ENCODE measurements at regions not wholly inside any gene's neighbourhood (a gene's known extent, or its start where the extent isn't known, plus 50 kb on each side); places are given as distances from the start of the nearest gene placed in this dataset.

DNA sequence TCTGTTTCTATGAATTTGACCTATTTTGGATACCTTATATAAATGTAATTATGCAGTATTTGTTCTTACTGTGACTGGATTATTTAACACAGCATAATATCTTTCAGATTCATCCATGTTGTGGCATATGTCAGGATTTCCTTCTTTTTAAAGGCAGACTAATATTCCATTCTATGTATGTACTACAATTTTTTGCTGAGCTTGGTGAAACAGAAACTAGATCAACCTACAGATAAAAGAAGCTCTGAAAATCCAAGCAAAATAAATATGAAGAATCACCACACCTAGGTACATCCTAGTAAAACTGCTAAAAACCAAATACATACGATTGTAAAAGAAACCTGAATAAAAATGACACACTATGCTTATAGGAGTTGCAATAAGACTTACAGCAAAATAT is 300.5 kb downstream of the HTR7 start:
- no peak for DNase-seq

DNA sequence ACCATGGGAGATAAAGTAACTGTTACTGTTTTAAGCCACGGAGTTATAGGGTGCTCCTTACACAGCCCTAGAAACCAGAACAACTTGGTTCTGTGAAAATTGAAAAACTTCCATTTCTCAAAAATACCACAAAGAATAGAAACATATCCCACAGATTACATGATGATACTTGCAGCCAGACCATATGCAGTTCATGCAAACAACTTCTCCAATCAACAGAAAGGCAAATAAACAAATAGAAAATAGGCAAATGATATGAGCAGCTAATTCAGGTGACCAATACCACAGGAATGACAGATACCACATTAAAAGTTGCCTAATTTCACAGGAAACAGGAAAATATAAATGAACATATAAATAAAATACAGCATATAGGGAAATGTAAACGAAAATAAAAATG is 297.5 kb downstream of the HTR7 start:
- no peak for DNase-seq

DNA sequence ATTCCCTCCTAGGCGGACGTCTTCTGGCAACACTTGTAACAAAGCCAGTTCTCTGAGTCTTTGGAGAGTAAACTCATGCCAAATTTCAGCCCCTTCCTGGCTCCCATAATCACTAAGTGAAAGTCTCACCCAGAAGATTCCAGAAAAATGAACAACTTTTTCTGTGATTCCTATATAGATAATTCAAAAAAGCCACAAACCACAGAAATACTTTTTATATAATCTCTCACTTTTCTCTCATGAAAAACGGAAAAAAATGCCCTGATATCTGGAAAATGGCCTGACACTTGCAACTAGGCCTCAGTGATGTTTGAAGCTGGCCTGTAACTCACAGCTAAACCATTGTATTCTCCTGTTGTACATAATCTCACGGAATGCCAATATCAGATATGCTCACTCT is 296.2 kb downstream of the HTR7 start:
- DNase-seq: no peak

DNA sequence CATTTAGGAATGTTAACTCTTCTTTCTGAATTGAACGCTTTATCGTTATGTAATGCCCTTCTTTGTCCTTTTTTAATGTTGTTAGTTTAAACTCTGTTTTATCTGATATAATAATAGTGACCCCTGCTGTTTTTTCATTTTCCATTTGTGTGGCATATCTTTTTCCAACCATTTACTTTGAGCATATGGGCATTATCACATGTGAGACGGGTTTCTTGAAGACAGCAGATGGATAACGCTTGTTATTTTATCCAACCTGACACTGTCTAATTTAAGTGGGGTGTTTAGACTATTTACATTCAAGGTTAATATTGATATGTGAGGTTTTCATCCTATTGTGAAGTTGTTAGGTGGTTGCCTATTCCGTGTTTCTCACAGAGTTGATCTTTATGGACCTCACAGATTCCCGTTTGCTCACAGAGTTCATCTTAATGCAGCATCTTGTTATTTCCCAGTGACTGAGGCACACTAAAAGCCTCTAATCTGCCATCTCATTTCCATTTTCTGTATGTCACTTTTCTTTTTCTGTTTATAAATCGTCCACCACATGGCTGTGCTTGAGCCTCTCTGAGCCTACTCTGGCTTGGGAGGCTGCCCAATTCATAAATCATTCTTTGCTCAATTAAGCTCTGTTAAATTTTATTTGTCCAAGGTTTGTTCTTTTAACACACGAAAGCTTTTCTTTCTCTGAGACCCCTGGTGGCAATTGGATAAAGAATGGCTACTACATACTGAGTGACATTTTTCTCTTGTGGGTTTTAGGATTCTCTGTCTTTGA is 286.2 kb downstream of the HTR7 start:
- DNase-seq: no peak

DNA sequence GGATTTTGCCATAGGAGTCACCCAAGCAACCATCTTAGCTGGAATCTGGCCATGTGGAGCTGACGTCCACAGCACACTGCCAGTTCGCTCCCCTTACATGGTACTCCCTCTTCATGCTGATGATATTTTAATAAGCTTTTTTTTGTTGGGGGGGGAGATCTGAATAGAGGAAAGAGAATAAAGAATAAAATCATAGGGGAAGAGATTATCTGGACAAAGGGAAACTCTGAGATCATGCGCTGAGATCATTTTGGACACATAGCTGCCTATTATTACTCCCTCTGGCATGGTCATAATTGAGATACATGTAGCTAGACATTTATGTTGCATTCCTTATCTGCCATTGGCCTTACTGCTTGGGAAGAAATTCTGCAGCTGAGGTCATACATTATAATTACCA is 282.7 kb downstream of the HTR7 start:
- no peak for DNase-seq

DNA sequence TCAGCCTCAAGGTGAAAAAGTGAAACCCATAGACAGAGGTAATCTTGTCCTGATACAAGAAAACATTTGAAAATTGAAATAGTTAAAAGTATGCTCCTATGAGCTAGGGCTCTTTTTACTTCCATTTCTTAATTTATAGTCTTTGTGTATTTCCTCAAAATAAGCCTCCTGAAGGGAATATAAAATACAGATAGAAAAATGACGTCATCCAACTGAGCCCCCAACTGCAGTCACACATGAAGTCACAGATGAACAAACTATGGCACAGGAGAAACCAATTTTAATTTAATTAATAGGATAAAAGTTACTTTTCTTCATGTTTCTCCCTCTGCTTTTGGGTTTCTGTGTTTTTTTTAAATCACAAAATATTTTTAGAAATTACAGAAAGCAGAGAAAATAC is 280.3 kb downstream of the HTR7 start:
- no peak for DNase-seq

DNA sequence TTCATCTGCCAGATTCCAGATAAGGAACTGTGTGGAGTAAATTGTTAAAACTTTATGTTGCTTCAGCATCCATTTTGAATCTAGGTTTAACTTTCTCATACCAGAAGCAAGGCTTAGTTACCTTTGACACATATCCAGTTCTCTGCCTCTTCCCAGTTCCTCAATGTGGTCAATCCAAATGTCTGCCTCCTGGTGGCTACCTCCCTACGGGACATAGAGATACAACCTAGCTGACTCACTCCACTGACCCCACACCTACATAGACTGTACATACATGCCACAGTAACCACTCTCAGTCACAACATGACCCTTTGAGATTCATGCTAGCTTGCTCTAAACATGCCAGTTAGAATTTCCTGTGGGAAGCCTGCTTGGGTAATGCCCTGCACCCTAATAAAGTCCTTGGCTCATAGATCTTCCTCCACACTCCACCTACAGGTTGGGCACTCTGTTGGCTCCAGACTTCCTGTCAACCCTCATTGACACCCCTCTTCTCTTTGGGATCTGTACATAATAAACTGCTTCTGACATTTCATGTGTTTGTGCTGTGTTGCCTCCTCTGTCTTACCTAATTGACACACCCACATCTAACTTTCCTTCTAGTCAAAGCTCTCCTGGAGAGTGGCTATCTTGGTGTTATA is 278.1 kb downstream of the HTR7 start:
- DNase-seq: no peak

DNA sequence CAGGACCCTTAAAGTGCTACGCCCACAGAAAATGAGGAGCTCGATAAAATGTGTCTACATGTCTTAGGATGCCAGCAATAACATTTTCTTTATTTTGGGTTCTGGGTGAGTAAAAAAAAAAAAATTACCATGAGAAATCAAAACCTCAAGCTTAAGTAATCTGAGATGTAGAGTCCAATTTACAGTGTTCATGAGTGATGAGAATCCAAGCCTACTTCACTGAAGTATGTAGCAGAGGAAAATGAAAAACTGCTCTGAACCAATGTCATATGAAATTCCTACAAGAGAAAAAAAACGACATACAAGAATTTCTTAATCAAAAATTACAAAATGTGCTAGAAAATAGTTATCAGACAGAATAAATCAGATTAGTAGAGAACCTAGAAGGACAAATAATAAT is 274.4 kb downstream of the HTR7 start:
- no peak for DNase-seq

DNA sequence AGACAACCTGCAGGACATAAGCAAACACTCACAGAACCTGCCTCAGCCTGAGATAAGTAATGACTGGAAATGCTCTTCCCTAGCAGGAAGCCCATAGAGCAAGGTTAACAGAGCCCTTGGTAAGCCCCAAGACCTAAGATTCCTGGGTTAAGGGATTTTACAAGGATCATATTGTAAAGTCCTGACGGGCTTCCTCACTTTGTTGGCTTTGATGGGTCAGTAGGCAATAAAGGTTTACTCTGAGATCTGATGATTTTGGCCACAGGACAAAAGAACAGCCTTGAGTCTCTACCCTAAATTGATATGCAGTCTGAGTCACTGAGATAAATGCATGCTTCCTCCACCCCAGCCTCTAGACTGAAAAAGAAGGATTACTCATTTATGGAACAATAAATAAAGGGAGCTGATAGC is 270.8 kb downstream of the HTR7 start:
- DNase-seq: no peak

DNA sequence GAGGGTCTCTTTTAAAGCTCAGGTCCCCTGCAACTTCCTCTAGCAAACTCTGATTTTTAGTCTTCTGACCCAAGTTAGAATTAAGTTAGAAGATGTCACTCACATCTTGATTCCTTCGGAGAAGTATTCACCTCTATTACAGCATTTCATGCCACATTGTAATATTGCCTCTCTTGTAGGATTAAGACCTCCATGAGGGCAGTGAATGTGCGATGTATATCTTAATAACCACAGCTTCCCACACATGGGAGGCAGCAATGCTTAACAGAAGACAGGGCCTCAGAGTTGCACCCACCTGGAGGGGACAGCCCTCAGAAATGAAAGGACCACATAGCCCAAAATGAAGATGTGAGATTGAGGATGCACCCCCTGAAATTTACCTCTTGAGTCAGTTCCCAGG is 270.3 kb downstream of the HTR7 start:
- no peak for DNase-seq

DNA sequence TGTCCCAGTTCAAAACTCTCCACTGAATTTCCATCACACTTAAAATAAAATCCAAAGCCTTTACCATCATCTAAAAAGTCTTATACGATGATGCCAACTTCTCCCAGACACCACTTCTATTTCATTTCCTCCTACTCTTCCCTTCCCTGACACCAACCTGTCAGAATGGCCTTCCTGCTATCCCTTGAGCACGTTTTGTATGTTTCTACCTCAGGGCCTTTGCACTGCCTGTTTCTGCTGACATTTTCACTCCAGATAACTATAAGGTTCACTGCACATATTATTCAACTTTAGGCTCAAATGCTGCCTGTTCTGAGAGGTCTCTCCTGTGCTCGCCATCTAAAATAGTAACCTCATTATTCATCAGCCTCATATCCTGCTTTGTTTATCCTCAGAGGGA is 269.6 kb downstream of the HTR7 start:
- no peak for DNase-seq

DNA sequence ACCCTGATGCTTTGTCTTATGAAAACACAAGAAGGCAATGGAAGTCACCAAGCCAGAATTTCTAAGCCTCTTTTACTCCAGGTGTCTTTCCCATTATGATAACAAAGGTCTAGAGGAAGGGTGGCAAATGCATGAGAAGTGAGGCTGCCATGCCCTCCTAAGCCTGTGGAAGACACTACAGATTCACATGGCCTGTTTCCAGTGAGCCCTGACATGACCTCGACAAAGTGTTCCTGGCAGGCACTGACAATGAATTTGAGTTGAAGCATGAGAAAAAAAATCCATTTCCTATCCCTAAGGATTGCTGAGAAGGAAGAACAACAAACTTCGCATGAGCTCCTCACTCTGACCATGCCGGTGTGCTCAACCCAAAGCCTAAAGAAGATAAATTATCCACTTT is 268.0 kb downstream of the HTR7 start:
- no peak for DNase-seq

DNA sequence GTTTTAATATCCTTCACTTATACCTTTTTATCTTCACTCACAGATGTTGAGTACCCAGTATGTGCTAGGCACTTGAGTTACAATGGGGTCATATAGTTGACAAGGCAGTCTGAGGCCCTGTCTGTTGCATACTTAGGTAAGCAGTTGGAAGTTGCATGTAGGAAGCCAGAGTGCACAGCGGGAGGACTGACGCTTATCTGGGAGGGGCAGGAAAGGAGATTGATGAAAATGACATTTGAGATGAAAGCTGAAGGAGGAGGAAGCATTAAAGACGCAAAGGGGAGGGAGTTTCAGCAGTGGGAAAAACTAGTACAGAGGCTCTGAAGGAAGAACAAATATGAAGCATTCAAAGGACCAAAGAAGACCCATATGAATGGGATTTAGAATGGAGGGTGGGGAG is 266.2 kb downstream of the HTR7 start:
- DNase-seq: no peak

DNA sequence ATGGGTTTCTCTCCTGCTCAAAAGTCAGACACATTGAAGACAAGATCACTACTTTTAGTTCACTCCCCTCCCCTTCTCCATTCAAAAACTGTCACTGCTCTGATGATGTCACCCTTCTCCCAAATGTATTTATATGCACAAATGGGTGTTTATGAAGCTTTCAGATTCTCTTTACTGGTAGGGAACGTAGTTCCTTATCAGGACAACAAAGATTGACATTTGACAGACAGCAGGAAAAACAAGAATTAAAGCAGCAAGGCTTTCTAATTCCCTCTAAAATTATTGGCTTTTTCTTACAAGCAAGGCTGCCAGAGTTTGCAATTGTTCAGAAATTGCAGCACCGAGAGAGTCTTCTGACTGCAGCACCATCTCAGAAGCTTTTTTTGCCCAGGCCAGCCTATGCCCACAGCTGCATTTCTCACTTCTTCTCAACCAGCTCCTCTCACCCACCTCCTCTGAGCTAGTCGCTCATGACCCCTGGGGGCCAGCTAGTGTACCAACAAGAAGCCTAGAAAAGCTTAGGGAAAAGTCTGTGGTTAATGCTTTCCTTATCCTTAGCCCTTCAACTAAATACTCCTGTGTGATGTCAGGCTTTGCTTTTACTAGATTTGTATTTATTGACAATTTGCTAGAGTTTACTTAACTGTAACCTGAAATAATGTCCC is 265.1 kb downstream of the HTR7 start:
- no peak for DNase-seq

DNA sequence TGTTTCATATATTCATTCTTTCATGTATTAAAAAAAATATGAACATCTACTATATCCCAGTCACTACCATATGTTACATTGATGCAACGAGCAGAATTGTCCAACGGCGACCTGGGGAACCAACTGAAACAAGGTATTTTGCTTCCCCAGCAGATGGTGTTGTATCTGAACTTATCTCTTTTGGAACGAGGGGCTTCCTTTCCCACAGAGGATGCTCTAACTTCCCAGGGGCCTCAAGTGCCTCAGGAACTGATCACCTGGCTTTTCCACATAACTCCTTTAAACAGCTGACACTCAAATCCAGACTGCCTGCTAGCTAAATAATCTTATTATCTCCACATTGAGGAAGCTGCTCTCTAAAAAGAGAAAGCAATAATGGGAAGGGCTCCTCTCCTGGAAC is 259.3 kb downstream of the HTR7 start:
- no peak for DNase-seq

DNA sequence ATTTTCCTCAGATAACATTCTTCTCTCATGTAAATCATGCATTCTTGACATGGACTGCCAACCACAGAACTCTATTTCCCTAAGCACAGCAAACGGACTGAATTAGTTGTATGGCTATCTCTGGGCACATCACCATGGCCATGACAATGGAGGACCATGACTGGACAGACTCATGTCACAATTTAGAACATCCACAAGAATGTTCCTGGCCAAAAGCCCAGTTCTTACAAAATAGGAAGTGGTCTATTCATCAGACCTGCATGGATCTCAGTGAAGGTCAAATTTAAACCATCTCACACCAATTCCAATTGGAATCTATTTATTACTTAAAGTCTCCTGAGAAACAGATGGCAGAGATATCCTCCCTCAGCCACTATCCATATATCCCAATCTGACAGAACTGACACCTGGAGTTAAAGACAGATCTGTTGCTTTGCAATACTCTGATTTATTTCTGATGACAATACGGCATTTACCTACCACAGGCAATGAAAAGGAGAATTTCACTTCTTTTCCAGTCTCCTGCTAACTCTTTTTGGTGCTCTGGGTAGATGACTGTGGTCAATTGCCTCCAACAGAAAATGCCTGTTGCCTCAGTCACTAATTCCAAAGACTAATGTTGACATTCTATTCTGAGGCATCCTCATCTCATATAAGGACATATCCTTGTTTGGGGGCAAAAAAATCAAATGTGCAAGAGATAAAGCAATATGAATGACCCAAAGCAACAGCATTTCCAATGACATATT is 254.8 kb downstream of the HTR7 start:
- no peak for DNase-seq

DNA sequence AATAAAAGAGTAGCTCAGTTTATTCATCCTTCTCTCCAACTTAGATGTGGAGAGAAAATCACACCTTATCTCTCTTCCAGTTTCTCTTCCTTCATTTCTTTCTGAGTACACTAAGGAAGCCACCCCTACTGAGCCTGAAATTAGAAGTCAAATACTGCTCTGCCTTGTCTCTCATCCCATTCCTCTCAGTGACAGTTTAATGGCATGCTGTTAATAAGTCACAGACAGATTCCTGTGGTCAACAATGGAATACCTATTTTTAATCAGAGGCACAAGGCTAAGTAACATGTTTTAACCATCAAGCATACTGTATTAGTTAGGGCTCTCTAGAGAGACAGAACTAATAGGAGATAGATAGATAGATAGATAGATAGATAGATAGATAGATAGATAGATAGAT is 253.2 kb downstream of the HTR7 start:
- DNase-seq: no peak

DNA sequence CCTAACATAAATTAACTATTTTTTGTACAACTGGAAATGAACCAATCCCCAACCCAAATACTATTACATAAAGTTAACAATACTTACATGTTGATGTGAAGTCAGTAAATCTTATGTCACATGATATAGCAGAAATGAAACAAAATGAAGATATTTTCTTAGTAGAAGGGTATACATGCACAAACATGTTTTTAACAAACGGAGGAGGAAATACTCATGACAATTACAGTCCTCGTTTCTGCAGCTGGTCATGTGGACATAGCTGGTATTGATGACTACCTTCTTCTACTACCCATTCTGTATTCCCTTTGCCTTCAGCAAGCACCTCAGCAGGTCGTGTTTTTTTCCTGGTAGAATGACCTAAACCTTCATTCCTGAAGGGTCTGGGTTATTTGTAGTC is 252.3 kb downstream of the HTR7 start:
- no peak for DNase-seq

DNA sequence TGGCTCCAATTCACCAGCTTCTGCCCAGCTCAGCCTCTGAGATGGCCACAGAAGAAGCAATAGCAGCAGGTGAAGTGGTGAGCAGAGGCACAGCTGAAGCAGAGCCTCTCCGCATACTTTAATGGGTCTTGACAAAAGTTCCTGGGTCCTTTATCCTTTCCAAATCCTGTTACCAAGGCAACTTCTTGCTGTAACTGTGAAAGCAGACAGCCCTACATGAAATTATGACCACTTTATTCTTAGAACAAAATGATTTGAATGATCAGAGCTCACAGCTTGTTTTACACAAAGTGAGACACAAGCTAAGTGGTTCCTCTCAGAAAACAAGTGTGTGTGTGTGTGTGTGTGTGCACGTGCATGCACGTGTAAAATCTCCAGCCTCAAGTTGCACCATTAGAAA is 245.6 kb downstream of the HTR7 start:
- no peak for DNase-seq

DNA sequence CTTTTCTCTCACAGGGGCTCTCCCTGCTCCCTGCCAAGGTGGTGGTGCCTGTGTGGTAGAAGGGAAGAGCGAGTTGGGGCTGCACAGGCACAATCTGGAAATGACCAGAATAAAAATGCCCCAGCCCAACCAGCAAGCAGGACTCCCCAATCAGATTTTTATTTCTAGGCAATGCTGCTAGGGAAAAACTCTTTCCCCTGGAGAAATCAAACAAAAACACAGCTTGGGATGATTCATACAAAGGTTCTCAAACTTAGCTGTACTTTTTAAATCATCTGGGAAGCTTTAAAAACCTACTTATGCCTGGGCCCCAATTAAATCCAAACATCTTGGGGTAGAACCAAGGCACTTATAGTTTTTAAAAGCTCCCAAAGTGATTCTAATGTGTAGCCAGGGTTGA is 243.2 kb downstream of the HTR7 start:
- no peak for DNase-seq

DNA sequence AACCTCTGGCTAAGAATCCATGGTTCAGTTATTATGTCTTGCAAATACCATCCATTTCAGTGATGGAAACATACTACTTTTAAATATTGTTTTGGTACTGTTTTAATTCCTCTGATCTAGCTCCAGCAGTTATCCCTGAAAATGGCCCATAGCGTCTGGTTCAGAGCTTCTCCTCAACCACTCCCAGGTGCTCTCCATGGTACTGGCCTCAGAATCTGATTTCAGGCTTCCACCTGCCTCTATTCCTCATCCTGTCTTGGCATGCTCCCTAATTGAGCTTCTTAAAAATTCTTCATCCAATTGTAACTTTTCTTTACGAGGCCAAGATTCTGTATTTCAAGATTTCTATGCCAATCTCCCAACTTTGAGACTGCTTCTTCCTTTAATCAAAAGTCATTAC is 236.3 kb downstream of the HTR7 start:
- no peak for DNase-seq

DNA sequence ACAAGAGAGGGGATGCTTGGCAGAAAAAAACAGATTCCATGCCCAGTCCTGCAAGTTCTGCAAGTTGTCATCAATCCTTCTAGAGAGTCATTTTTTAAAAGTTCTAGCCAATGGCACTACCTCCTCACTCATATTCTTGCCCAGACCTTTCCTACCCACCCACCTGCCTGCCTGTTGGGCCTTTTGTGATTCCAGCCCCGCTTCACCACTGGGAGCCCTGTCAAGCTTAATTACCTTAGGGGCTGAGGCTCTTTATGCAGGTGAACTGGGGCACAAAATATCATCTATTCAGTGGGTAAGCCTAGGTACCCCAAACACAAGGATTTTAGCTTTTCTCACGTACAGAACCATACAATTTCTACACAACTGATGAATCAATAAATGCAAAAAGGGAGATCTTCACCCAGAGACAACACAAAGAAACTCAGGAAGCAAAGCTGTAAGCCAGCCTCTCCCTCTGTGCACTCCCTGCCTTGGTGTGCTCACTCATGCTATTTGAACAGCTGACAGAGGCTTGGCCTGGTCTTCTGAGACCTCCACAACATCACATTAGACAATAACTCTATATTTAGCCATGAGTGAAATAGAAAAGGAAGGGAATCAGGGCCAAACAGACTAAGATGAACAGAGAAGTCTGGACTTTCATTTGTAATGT is 222.6 kb downstream of the HTR7 start:
- DNase-seq: no peak

DNA sequence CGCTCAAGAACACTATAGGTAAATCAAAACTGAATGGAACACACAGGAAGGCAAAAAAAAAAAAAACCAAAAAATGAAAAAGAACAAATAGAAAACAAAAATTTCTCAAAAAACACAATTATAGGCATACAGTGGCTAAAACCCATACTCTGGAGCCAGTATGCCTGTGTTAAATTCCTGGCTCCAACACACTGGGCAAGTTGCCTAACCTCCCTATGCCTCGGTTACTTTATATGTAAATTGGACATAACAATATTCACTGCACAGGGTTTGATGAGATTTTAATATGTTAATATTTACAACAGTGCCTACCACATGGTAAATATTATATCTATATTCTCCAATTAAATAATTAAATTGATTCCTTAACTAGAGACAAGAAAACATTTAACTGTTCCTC is 217.1 kb downstream of the HTR7 start:
- no peak for DNase-seq
